ENCODE measurements at regions not wholly inside any gene's neighbourhood (a gene's known extent, or its start where the extent isn't known, plus 50 kb on each side); places are given as distances from the start of the nearest gene placed in this dataset.

- TF ChIP-seq CTCF (IDR thresholded peaks at IDR 0.05) (no peak), TAF1 (IDR thresholded peaks at IDR 0.05; ENCODE audit: borderline replicate concordance, low read depth, low read length) (no peak), MAX (IDR thresholded peaks at IDR 0.05; ENCODE audit: low read depth) (no peak), MXI1 (IDR thresholded peaks at IDR 0.05; ENCODE audit: low read depth, low read length) (no peak), EP300 (IDR thresholded peaks at IDR 0.05; ENCODE audit: borderline replicate concordance in 1 of 2, low read depth in 1 of 2, low read length in 1 of 2) (no peak), SIN3A (IDR thresholded peaks at IDR 0.05; ENCODE audit: borderline replicate concordance, low read depth, low read length) (no peak), POLR2AphosphoS5 (IDR thresholded peaks at IDR 0.05; ENCODE audit: low read depth, low read length) (no peak), RFX5 (IDR thresholded peaks at IDR 0.05; ENCODE audit: low read length) (no peak)
Observed at GRCh38 chr15:95511671-95512070, 818.8 kb upstream of the NR2F2 start.
